GM21786 (cell line): ENCODE measurements at regions not wholly inside any gene's neighbourhood (a gene's known extent, or its start where the extent isn't known, plus 50 kb on each side); places are given as distances from the start of the nearest gene placed in this dataset.

Experiments
- ATAC-seq: cut with Tn5 transposase; IDR thresholded peaks from one replicate; pipeline ENCODE4 v1.9.1; 2021; ENCODE audit not compliant: unreplicated experiment

GRCh38 chr14:101347893-101348777, 213.2 kb upstream of the DIO3 start:
- no peak for ATAC-seq

- ATAC-seq: no peak
These were observed 212.2 kb upstream of the DIO3 start for GRCh38 chr14:101349108-101349507.

- no peak for ATAC-seq
These were observed 211.3 kb upstream of the DIO3 start for GRCh38 chr14:101350021-101350420.

GRCh38 chr14:101350691-101351090, 210.6 kb upstream of the DIO3 start:
- no peak for ATAC-seq

- no peak for ATAC-seq
These were observed 210.1 kb upstream of the DIO3 start for GRCh38 chr14:101351146-101351545.

GRCh38 chr14:101351769-101352168, 209.5 kb upstream of the DIO3 start:
- ATAC-seq: no peak

- ATAC-seq: no peak
These were observed 208.7 kb upstream of the DIO3 start for GRCh38 chr14:101352567-101352966.

GRCh38 chr14:101353422-101353821, 207.9 kb upstream of the DIO3 start:
- no peak for ATAC-seq

- no peak for ATAC-seq
These were observed 206.6 kb upstream of the DIO3 start for GRCh38 chr14:101354726-101355125.

- ATAC-seq: no peak
These were observed 206.0 kb upstream of the DIO3 start for GRCh38 chr14:101355284-101355683.

GRCh38 chr14:101357038-101357437, 204.3 kb upstream of the DIO3 start:
- ATAC-seq: no peak

- ATAC-seq: no peak
These were observed 203.6 kb upstream of the DIO3 start for GRCh38 chr14:101357559-101358319.

- ATAC-seq: no peak
These were observed 202.8 kb upstream of the DIO3 start for GRCh38 chr14:101358320-101359125.

- no peak for ATAC-seq
These were observed 201.9 kb upstream of the DIO3 start for GRCh38 chr14:101359221-101360053.

GRCh38 chr14:101360054-101360911, 201.0 kb upstream of the DIO3 start:
- ATAC-seq: no peak

- no peak for ATAC-seq
These were observed 200.3 kb upstream of the DIO3 start for GRCh38 chr14:101361044-101361443.

- ATAC-seq: no peak
These were observed 199.6 kb upstream of the DIO3 start for GRCh38 chr14:101361451-101362433.

- no peak for ATAC-seq
These were observed 198.6 kb upstream of the DIO3 start for GRCh38 chr14:101362529-101363260.
